Suprapubic skin (tissue), 4 donors: ENCODE measurements at regions not wholly inside any gene's neighbourhood (a gene's known extent, or its start where the extent isn't known, plus 50 kb on each side); places are given as distances from the start of the nearest gene placed in this dataset.

ENCODE experiments used
- POLR2A ChIP-seq, 2 donors: fragments of 450-650 bp; IDR thresholded peaks; one replicate each; pipeline ENCODE4 v1.6.1; 2017; ENCODE audit warnings: antibody characterized with exemption in 2 of 2, mild to moderate bottlenecking in 2 of 2, moderate library complexity in 2 of 2
- POLR2AphosphoS5 ChIP-seq, 3 donors: sonication (generic); formaldehyde crosslinking; IDR thresholded peaks; one replicate each; pipeline ENCODE4 v1.6.1; 2017; ENCODE audit warnings: antibody characterized with exemption in 3 of 3
- TF ChIP-seq, protein P1 (sequence below), 2 donors: fragments of 200-600 bp in 1 of 2; fragments of 450-650 bp in 1 of 2; sonication (generic) in 1 of 2; IDR thresholded peaks; one replicate each; pipeline ENCODE4 v1.5.1; 2016 to 2019; ENCODE audit warnings: antibody characterized with exemption in 2 of 2, mild to moderate bottlenecking in 1 of 2, moderate library complexity in 1 of 2

DNA sequence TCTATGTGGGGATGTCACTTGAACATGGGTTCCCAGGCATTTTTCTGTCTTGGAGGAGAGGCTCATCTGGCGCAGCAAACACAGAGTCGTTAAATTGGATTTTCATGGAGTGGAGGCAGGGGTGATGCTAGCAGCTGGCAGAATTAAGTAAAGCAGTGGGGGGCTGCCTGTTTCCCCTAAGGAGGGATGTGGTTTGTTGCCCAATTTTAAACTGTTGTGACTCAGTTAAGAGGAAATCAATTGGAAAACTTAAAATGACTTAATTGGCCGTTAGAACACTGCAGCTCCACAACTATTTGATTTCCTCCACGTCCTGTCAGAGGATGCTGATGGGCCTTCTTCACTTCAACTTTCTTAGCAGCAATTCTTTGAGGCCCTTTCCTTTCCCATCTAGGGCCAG lies 354.1 kb upstream of the ATP5MC3 start:
- TF ChIP-seq POLR2A (IDR thresholded peaks at IDR 0.05), result no peak
- TF ChIP-seq POLR2AphosphoS5 (IDR thresholded peaks at IDR 0.05), result no peak
- TF ChIP-seq, protein P1, sequence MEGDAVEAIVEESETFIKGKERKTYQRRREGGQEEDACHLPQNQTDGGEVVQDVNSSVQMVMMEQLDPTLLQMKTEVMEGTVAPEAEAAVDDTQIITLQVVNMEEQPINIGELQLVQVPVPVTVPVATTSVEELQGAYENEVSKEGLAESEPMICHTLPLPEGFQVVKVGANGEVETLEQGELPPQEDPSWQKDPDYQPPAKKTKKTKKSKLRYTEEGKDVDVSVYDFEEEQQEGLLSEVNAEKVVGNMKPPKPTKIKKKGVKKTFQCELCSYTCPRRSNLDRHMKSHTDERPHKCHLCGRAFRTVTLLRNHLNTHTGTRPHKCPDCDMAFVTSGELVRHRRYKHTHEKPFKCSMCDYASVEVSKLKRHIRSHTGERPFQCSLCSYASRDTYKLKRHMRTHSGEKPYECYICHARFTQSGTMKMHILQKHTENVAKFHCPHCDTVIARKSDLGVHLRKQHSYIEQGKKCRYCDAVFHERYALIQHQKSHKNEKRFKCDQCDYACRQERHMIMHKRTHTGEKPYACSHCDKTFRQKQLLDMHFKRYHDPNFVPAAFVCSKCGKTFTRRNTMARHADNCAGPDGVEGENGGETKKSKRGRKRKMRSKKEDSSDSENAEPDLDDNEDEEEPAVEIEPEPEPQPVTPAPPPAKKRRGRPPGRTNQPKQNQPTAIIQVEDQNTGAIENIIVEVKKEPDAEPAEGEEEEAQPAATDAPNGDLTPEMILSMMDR (IDR thresholded peaks at IDR 0.05), result no peak
